ENCODE measurements at regions not wholly inside any gene's neighbourhood (a gene's known extent, or its start where the extent isn't known, plus 50 kb on each side); places are given as distances from the start of the nearest gene placed in this dataset.

DNA sequence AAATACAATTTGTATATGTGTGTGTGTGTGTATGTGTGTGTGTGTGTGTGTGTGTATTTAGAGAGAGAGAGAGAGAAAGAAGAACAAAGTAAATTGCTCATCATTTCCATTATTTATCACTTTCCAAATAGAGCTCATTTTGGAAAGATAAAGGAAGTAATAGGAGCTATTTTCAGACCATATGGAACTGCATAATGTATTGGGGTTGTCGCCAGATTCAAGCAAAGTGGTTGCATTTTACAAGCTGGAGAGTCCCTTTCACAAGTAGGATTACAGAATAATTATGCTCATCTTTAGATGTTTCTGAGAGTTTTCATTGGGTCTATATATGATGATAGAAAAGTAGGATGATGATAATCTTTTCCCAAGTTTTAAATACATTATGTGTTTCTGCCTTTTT lies 842.7 kb upstream of the SLC10A2 start:
- TF ChIP-seq EZH2 (IDR thresholded peaks at IDR 0.05) (no peak), POLR2AphosphoS5 (IDR thresholded peaks at IDR 0.05; ENCODE audit: borderline replicate concordance, low read depth, low read length) (no peak), FOXP2 (optimal IDR thresholded peaks at IDR 0.05; ENCODE audit: control extremely low read depth, extremely low read length, insufficient read depth) (no peak)

Measured in SK-N-MC (cell line).